Left lobe of liver (tissue), 2 donors: ENCODE measurements at regions not wholly inside any gene's neighbourhood (a gene's known extent, or its start where the extent isn't known, plus 50 kb on each side); places are given as distances from the start of the nearest gene placed in this dataset.

ENCODE experiments used
- ATAC-seq: fragments of 200-7000 bp; cut with Tn5 transposase; one replicate; pipeline ENCODE4 v1.9.1; 2020; ENCODE audit warnings: mild to moderate bottlenecking, moderate library complexity
- DNase-seq: peaks from one replicate; pipeline ENCODE4 v3.0.0-alpha.2; 2020; ENCODE audit warnings: low spot score
- donor health status: DM: no; HTN: no; CAD: no; lungs with moderate emphysema.
- donor health status: DM: no; HTN: yes; CAD: no.

DNA sequence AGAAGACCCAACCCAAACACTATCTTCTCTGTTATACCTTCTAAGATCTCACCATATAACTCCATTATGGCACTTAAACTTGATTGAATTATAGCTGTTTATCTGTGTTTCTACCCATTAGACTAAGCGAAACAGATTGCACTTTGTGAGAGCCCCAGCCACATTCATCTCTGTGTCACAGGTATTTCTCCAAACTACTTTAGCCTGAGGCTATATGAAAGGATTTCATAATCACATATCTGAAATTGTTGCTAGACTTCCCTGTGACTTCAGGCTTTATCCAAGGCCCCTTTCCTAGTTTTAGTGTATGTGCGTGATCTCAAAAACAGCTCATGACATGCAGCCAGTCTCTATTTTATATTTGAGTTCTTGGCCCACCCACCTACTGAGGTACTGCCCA lies 745.0 kb upstream of the ACVR2A start:
- ATAC-seq (no peak), DNase-seq (no peak)

DNA sequence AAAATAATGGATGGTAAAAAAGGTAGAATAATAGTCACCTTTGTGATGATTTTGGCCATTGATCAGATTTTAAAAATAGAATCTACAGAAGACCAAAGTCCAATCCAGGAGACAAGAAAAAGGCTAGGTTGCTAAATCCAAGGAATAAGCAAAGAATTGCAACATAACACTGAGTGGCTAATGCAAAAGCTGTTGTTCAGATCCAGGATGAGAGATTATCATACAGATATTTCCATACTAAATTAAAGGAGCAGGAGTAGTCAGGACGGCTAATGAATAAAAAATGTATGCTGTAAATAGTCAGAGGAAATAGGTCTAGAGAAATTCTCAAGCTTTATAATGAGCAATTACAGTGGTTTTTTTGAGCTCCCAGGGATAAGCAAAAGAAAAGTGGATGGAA lies 745.9 kb upstream of the ACVR2A start:
- ATAC-seq (no peak), DNase-seq (no peak)

DNA sequence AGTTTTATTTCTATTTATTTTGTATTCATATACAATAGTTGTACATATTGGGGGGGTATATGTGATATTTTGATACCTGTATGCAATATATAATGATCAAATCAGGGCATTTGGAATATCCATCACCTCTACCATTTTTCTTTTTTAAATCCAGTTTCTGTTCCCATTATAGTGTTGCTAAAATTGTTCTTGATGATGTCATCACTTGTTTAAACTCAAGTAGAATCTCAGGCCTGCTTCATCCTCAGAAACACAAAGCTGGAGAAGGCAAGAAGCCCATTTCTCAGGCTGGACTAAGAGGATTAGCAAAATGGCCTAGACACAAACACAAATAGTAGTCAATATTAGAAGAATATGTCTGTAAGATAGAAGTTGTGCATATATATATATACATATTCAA lies 747.1 kb upstream of the ACVR2A start:
- ATAC-seq (no peak), DNase-seq (no peak)

DNA sequence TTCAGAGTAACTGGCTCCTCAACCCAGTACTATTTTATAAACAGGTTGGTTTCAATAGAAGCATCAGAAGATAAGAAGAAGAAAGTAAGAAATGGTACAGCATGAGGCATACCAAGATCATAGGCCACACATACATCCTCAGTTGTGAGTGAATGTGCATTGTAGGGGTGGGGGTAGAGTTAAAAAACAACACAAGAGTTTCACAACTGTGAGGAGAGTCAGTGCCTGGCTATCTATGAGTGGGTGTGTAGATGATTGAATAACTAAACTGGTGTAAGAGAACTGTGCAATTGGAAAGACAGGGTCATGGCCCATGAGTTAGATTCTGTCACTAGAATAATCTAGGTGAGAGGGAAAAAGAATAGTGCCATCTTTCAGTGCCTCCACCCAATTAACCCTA lies 748.2 kb upstream of the ACVR2A start:
- no peak for ATAC-seq
- DNase-seq = no peak

DNA sequence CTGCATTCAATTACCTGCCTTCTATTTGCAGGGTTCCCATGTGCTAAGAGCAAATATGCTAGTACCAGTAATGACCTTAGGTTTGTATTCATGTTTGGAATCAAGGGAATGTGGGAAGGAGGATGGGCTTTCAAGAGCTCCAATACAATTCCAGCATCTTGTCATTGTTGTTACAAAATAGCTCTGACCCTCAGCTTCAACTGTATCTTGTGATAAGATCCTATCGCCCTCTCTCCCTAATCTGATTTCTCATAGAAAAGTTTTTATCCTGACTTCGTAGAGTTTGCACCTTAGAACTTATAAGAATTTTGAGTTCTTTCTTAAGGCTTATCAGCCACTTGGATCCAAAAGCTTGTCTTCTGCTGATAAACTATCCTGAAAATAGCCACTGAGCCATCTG lies 749.5 kb upstream of the ACVR2A start:
- ATAC-seq = no peak
- DNase-seq = no peak

DNA sequence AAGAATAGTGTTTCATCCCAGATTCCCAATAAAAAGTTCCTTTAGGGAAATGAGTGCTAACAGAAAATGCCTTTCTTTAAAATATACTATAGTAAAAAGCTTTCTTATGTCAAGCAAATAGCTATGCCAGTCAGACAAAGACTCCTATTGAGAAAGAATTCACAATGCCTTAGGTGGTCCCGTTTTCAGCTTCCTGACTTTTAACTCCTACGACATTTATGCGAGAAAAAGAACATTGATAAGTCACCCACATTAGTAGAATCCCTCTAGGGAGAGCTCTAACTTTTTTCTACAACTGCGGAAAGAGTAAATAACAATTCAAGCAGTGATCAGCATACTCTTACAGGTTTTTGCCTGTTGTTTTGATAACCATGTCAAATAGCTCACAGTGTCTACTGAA lies 750.8 kb upstream of the ACVR2A start:
- ATAC-seq (no peak), DNase-seq (no peak)

DNA sequence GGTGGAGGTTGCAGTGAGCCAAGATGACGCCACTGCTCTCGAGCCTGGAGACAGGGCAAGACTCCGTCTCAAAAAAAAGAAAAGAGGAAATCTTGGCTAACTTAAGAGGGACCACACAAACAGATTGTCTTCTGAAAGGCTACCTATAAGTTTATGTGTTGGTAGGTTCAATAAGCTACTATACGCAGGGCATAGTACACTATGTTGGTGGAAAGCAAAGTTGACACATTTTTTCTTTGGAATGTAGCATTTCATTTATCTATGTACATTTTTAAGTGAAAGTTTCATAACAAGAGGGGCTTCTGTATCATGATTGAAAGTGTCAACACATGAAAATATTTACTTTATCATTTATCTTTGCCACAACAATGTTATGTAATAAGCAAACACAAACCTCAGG lies 752.6 kb upstream of the ACVR2A start:
- no peak for DNase-seq
- no peak for ATAC-seq

DNA sequence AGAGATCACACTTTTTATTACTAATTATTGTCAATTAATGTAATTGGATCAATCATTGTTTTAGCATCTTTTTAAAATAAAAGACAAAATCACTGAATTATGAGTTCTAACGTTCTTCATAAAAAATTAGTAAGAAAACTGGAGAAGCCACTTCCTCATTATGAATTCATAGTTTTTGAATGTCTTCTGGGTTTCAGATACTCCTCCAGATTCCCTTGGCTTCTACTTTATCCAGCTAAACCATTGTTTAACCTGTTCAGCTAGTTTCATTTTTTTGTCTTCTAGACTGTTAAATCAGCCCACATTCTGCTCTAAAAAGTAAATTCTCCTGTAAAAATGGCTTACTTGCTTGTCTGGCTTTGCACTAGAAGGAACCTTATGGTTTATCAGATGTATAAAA lies 753.4 kb upstream of the ACVR2A start:
- DNase-seq (no peak), ATAC-seq (no peak)

DNA sequence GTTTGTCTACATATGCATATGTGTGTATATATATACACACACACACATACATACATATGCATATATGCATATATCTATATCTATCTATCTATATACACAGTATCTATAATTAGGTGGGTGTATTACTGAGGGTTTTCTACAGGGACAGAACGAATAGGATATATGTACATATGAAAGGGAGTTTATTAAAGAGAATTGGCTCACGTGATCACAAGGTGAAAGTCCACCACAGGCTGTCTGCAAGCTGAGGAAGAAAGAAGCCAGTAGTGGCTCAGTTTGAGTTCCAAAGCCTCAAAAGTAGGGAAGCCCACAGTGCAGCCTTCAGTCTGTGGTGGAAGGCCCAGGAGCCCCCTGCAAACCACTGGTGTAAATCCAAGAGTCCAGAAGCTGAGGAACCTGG lies 756.0 kb upstream of the ACVR2A start:
- ATAC-seq (no peak), DNase-seq (no peak)

DNA sequence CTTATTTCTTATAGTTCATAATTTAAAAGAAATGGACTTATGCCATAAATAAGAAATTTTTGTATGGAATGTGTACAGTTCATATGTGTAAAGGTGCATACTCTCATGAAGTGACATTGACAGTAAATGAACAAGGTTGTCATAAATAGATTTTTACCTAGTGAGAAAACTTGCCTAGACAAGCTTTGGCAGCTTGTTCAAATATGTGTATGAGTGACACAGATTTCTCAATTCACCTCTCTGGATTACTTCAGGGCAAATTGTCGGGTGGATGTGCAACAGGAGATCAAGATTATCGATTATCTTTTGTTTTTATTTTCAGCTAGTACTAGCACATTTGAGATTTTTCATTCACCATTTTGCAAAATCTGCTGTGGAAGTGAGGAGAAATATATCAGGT lies 758.1 kb upstream of the ACVR2A start:
- DNase-seq (no peak), ATAC-seq (peak; percentile 49)

DNA sequence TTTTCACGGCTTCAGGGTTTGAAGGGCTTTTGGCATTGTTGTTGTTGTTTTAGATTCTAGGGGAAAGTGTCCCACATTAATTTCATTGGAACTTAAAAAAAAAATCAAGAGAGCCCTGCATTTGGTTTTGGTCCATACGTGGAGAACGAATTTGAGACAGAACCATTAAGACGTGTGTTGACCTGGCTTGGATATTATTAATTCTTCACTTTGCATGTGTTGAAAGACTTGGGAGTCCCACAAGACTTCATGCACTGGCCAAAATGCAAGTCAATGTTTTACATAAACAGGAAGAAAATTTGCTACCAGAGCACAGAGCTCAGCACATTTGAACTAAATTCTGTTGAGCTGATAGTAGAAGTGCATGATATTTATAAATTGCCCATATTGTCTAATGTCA lies 761.2 kb upstream of the ACVR2A start:
- DNase-seq (no peak), ATAC-seq (peak; percentile 18)

DNA sequence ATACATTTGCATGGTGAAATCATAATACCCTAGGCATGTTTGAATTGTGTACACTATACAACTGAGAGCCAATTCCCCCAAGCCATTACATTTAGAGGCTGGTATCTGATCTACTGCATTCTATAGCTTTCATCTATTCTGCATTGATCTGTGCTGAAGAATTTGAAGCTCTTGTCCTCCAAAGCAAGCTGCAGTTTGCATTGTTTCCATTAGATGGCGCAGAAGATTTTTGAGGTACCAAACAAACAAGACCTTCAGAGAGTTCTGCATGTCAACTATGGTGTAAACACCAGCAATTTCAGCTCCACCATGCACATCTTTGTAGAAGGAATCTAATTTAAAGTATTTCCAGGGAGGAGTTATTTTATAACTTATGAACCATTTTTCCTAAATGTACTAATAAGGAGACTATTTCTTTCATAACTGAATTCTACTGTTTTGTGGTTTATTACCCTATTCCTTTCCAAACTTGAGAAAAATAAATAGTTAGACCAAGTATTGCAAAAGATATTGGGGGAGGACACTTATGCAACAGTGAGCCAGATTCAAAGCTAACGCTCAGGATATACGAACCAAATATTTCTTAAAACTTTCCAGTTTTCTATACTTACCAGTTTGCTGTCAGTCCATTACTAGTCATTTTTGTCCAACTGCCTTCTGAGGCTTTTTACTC lies 761.8 kb upstream of the ACVR2A start:
- DNase-seq (peak; percentile 51), ATAC-seq (peak; percentile 97)

DNA sequence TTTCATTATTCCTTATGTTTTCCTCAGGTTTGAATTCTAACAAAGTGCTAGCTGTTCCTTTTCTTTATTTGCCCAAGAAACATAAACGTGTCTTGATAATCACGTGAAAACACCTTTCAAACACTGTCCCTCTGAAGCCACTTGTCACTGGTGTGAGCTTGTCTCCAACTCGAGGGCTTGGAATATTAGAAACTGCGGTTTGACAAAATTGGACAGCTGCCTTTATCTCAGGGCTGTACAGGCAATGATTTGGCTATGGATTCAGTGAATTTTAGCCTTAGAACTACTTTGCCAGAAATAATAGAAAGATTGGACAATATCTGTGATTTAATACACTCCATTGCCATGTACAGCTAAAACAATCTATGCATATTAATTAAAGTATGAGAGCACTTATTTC lies 763.0 kb upstream of the ACVR2A start:
- ATAC-seq (no peak), DNase-seq (no peak)

DNA sequence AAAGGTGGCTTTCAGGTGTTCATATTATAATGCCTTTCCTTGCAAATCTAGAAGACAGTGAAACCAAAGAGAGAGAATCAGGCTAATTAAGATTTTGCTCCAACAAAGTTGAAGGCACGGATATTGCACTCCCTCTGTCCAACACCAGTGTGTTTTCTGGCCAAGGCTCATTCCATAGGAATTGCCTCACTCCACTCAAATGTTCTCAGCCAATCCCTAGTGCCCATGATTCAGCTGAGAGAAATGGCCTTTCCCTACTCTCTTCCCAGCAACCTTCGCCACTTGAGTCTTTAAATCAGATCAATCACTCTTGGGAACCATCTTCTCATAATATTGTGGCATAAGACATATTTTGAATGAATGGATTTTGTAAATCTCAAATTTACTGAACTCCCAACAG lies 768.2 kb upstream of the ACVR2A start:
- ATAC-seq (no peak), DNase-seq (no peak)

DNA sequence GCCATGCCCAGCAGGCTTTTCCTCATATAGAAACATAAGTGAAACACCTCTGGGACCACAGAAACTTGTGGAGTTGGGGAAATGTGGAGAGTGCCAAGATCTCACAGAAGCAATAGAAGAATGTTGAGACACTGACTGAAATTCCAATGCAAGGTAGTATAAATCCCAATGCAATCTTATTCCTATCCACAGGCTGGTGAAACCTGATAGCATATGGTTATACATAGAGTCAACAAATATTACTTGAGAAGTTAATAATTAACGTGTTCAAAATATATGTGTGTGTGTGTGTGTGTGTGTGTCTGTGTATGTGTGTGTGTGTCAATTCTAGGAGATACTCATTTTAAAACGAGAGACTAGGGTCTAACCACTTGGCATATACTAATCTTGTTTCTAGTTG lies 776.8 kb upstream of the ACVR2A start:
- DNase-seq = no peak
- no peak for ATAC-seq

DNA sequence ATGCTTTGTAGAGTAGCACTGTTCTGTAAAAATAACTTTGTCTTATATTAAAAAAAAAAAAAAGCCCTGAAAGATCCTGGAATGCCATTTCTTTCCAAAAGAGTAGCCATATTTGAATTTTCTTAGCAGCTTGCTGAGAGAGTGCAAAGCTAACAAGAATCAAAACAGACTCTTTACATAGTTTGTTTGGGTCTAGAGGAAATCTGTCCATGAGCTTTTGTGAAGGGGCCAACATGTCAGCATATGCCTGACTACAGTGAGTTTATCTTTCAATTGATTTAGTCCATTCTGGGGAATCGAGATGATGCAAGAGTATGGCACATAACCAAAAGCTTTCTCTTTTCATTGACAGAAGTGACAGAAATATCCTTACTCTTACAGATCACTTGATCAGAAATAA lies 777.7 kb upstream of the ACVR2A start:
- DNase-seq = no peak

DNA sequence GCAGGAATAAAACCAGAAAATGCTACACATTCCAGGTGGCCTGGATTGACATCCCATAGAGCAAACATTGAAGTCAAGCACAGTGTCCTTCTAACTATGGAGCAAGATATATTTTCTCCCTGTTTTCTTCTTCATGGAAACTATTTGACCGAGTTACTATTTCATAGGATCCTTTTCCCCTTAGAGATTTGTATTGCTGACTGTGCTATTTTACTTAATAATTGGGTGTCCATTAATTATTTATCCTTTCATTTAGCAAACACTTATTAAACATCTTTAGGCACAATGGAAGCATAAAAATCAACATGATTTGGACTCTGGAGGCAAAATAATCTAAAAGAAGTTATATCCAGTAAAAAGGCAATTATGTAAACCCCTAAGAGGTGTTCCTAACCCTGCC lies 782.8 kb upstream of the ACVR2A start:
- no peak for ATAC-seq
- no peak for DNase-seq

More for the DNA sequence above, 777.7 kb upstream of the ACVR2A start:
- no peak for ATAC-seq

DNA sequence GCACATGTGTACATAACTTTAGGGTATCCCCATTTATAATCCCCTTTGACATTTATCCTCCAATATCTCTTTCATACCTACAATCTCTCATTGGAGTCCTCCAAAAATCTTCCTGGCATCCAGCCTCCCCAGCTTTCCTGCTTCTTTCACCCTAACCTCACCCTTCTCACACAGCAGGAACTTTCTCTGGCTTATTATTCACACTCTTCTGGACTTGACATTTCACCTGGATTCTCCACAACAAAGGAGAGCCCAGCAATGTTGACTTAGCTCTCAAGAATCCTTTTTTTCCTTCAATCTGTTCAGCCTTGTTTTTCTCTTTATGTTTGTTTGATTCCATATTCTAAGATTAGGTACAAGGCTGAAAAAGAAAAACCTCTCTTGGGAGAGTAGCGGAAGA lies 783.6 kb upstream of the ACVR2A start:
- ATAC-seq = no peak
- DNase-seq = no peak

DNA sequence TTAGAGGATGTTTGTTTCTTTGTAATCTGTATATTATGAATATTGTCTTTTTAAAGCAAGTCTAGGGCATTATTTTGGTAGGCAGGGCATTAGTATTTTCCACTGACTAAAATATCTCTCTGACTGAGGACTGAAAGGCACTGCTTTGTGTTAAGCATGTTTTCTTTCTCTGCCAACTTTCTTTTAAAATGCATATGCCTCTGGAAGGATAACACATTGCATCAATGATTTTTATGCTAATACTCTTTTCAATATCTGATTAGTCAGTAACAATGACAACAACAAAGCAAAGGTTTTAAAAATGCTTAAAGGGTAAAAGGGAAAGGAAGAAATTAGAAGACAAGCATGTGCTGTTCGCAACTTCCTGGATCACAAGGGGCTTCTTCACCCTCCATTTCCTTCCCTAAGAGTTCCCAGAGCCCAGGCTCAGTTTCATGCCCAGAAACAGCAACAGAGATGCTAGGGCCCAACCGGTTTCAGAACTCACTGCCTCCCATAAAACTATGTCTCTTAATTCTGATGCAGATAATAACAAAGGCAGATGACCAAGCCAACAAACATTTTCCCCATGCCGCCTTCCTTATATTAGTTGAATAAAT lies 786.8 kb upstream of the ACVR2A start:
- ATAC-seq = no peak
- no peak for DNase-seq

DNA sequence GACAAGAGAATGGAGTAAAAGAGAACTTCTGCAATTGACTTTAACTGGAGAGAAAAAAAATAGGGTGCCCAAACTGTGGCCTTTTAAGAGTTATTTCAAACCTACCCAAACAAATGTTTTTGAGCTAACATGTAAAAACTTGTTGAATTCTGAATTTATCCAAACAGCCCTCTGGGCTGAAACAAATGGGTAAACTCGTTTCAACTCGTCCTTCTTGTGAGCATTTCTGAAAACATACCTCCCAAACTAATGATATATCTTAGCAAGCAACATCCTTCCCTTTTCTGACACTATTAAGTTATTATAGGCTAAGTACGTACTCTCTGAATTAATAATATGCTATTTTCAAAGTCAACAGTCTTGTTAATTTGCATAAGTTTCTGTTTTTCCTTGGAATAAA lies 793.0 kb upstream of the ACVR2A start:
- no peak for ATAC-seq

DNA sequence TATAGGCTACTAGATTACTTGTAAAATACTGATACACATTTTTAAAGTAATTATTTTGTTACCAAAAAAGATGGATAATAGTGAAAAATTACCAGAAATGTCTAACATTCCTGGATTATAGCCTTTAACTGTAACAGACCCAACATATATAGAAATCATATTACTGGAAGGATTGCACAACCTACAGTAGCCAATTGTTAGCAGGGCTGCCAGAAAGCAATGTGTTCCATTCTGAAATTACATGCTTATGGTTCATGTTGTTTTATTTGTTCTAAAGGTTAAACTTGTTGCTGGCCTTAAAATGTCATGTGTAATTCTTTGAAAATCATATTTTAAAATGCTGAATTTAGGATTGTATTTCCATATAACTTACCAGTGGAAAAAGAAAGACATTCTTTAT lies 793.6 kb upstream of the ACVR2A start:
- ATAC-seq = no peak
- no peak for DNase-seq

More for the DNA sequence above, 793.0 kb upstream of the ACVR2A start:
- DNase-seq = no peak

DNA sequence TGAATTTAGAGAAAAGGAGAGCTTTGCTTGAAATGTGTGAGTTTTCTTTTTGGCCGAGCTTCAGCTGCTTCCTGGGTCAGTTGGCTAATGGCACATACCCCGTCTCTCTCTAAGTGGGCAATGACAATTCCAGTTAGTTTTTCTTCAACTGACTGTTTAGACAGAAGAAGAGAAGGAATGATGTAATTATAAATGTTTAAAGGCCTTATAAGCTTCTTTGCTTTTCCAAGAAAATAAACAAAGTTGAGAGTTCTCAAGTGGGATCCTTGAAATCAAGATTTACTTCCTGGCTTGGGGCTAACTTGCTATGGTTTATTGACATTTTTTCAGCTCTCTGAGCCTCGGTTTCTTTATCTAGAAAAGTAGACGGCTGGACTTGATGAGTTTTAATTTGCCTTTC lies 794.9 kb upstream of the ACVR2A start:
- ATAC-seq = no peak
- DNase-seq = no peak

DNA sequence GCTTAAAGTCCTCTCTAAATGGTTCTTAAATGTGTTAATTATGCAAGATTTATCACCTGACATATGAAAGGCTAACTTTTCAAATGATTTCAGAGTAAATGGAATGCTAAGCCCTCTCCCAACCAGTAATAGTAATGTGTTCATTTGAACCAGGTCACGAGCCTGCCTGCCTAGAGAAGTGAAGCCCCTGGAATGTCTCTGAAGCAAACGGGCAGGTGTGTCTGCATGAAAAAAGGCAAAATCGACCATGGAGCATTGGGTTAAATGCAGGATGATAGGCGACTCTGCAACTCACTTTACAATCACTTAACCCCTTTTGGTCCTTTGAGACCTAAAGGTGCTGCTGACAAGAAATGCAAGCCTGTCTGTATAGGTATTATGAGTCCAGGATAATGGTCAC lies 798.4 kb upstream of the ACVR2A start:
- ATAC-seq = no peak

More for the DNA sequence above, 798.4 kb upstream of the ACVR2A start:
- no peak for DNase-seq
